H1 (cell line): ENCODE measurements at regions not wholly inside any gene's neighbourhood (a gene's known extent, or its start where the extent isn't known, plus 50 kb on each side); places are given as distances from the start of the nearest gene placed in this dataset.

Experiments
- CHD1 ChIP-seq: IDR thresholded peaks from 2 replicates; pipeline ENCODE4 v1.6.1; 2012; ENCODE audit warnings: low read depth, low read length, improper control_type of control experiment
- CREB1 ChIP-seq: IDR thresholded peaks from 2 replicates; pipeline ENCODE4 v1.6.1; 2012; ENCODE audit warnings: inconsistent platforms
- E2F6 ChIP-seq: IDR thresholded peaks from 2 replicates; pipeline ENCODE4 v1.6.1; 2012; ENCODE audit warnings: inconsistent platforms
- EP300 ChIP-seq, 2 experiments: IDR thresholded peaks; 1 replicate in 1 of 2; 2 replicates in 1 of 2; pipeline ENCODE4 v1.6.1; 2011 to 2012; ENCODE audit warnings: low read depth in 2 of 2, low read length in 2 of 2, mild to moderate bottlenecking in 2 of 2, borderline replicate concordance in 1 of 2, inconsistent platforms in 1 of 2, moderate library complexity in 1 of 2

- TF ChIP-seq E2F6 (no peak), CHD1 (no peak), EP300 (IDR thresholded peaks at IDR 0.05; ENCODE audit: borderline replicate concordance in 1 of 2, low read depth in 2 of 2, low read length in 2 of 2) (no peak), CREB1 (no peak)
These were observed 220.3 kb downstream of the KIF26A start (continued) for GRCh38 chr14:104358528-104359300.
